Activated T-cell treated with anti-CD3 and anti-CD28 coated beads, Interleukin-2, amount 50 U/mL, for 48 hours (primary cell): ENCODE measurements at regions not wholly inside any gene's neighbourhood (a gene's known extent, or its start where the extent isn't known, plus 50 kb on each side); places are given as distances from the start of the nearest gene placed in this dataset.

ENCODE experiments used
- DNase-seq, 2 experiments: peaks; one replicate each; pipeline ENCODE4 v3.0.0-alpha.2; 2020

GRCh38 chr5:165508861-165509260, 2003.4 kb downstream of the MAT2B start:
- no peak for DNase-seq

GRCh38 chr5:165521816-165522610, 2016.6 kb downstream of the MAT2B start:
- no peak for DNase-seq

GRCh38 chr5:165525271-165525670, 2019.9 kb downstream of the MAT2B start:
- no peak for DNase-seq

- no peak for DNase-seq
These were observed 2020.9 kb downstream of the MAT2B start for GRCh38 chr5:165526357-165526756.

- DNase-seq: no peak
These were observed 2022.2 kb downstream of the MAT2B start for GRCh38 chr5:165527577-165527976.

- DNase-seq: no peak
These were observed 2032.6 kb downstream of the MAT2B start for GRCh38 chr5:165538065-165538464.

- no peak for DNase-seq
These were observed 2054.2 kb downstream of the MAT2B start for GRCh38 chr5:165559645-165560044.

GRCh38 chr5:165560648-165561047, 2055.2 kb downstream of the MAT2B start:
- DNase-seq: no peak

GRCh38 chr5:165565911-165566310, 2060.5 kb downstream of the MAT2B start:
- DNase-seq: no peak

- no peak for DNase-seq
These were observed 2064.1 kb downstream of the MAT2B start for GRCh38 chr5:165569551-165569950.

GRCh38 chr5:165573445-165573844, 2068.0 kb downstream of the MAT2B start:
- no peak for DNase-seq

- DNase-seq: no peak
These were observed 2068.7 kb downstream of the MAT2B start for GRCh38 chr5:165574100-165574499.

- DNase-seq: no peak
These were observed 2071.4 kb downstream of the MAT2B start for GRCh38 chr5:165576678-165577275.

- DNase-seq: no peak
These were observed 2074.5 kb downstream of the MAT2B start for GRCh38 chr5:165579911-165580310.

- no peak for DNase-seq
These were observed 2089.3 kb downstream of the MAT2B start for GRCh38 chr5:165594693-165595092.

- DNase-seq: no peak
These were observed 2097.1 kb downstream of the MAT2B start for GRCh38 chr5:165602529-165602928.

- DNase-seq: no peak
These were observed 2101.6 kb downstream of the MAT2B start for GRCh38 chr5:165607026-165607425.

GRCh38 chr5:165609871-165610270, 2104.5 kb downstream of the MAT2B start:
- no peak for DNase-seq

- no peak for DNase-seq
These were observed 2111.3 kb downstream of the MAT2B start for GRCh38 chr5:165616490-165617405.

GRCh38 chr5:165617491-165617890, 2112.1 kb downstream of the MAT2B start:
- no peak for DNase-seq

GRCh38 chr5:165620394-165620793, 2115.0 kb downstream of the MAT2B start:
- DNase-seq: no peak

- no peak for DNase-seq
These were observed 2117.6 kb downstream of the MAT2B start for GRCh38 chr5:165622864-165623536.
